CD4-positive, alpha-beta memory T cell (primary cell): ENCODE measurements at regions not wholly inside any gene's neighbourhood (a gene's known extent, or its start where the extent isn't known, plus 50 kb on each side); places are given as distances from the start of the nearest gene placed in this dataset.
A peak's percentile ranks its signal among the peaks of the same experiment; 100 is the strongest.

Experiments used
- CTCF ChIA-PET: fragments of 350-600 bp; sonication (Branson Sonifier 250); formaldehyde crosslinking; loops from one replicate; lab custom pipeline; 2021; ENCODE audit warnings: inconsistent platforms; ENCODE audit not compliant: partially characterized antibody; lab: Charles Lee
- POLR2A ChIA-PET: fragments of 350-600 bp; sonication (Branson Sonifier 250); formaldehyde crosslinking; loops from one replicate; lab custom pipeline; 2021; ENCODE audit not compliant: partially characterized antibody; lab: Charles Lee
- DNase-seq, 5 donors: peaks; one replicate each; pipeline versions ENCODE4 v3.0.0 to v3.0.0-alpha.2; 2020 to 2022; ENCODE audit warnings: mixed read lengths in 1 of 5
- H3K27ac ChIP-seq: one replicate; pipeline ENCODE4 v1.7.0; 2013; ENCODE audit warnings: low read depth, low read length
- H3K27me3 ChIP-seq: 2 replicates; pipeline ENCODE4 v1.7.0; 2013; ENCODE audit warnings: mild to moderate bottlenecking, low read length, moderate library complexity; ENCODE audit not compliant: insufficient read depth
- H3K36me3 ChIP-seq: 2 replicates; pipeline ENCODE4 v1.7.0; 2013; ENCODE audit warnings: mild to moderate bottlenecking, low read length, moderate library complexity; ENCODE audit not compliant: insufficient read depth
- H3K4me1 ChIP-seq: 2 replicates; pipeline ENCODE4 v1.7.0; 2013; ENCODE audit warnings: mild to moderate bottlenecking, low read length, moderate library complexity; ENCODE audit not compliant: insufficient read depth
- H3K4me3 ChIP-seq, 2 donors: one replicate each; pipeline ENCODE4 v1.7.0; 2013; ENCODE audit warnings: low read length in 2 of 2, mild to moderate bottlenecking in 1 of 2
- H3K9me3 ChIP-seq, 2 donors: one replicate each; pipeline ENCODE4 v1.7.0; 2013; ENCODE audit warnings: low read length in 2 of 2, control low read depth in 1 of 2; ENCODE audit not compliant: control insufficient read depth in 1 of 2
- H3K27ac Mint-ChIP-seq, 7 donors: one replicate each; pipeline ENCODE4 v1.8.0; 2020 to 2021; ENCODE audit warnings: mixed read lengths in 7 of 7, mild to moderate bottlenecking in 6 of 7, inconsistent platforms in 3 of 7, moderate library complexity in 3 of 7
- H3K27me3 Mint-ChIP-seq, 2 donors: one replicate each; pipeline ENCODE4 v1.8.0; 2020 to 2021; ENCODE audit warnings: mixed read lengths in 2 of 2
- H3K36me3 Mint-ChIP-seq, 2 donors: one replicate each; pipeline ENCODE4 v1.8.0; 2020 to 2021; ENCODE audit warnings: mixed read lengths in 2 of 2, inconsistent platforms in 1 of 2, mild to moderate bottlenecking in 1 of 2
- H3K4me1 Mint-ChIP-seq, 4 donors: one replicate each; pipeline ENCODE4 v1.8.0; 2020 to 2021; ENCODE audit warnings: mixed read lengths in 4 of 4, mild to moderate bottlenecking in 1 of 4
- H3K4me3 Mint-ChIP-seq, 8 donors: one replicate each; pipeline ENCODE4 v1.8.0; 2020 to 2021; ENCODE audit warnings: mixed read lengths in 8 of 8, mild to moderate bottlenecking in 7 of 8, moderate library complexity in 6 of 8, inconsistent platforms in 3 of 8
- H3K9me3 Mint-ChIP-seq, 8 donors: one replicate each; pipeline ENCODE4 v1.8.0; 2020 to 2021; ENCODE audit warnings: mixed read lengths in 8 of 8, mild to moderate bottlenecking in 5 of 8, inconsistent platforms in 3 of 8, moderate library complexity in 1 of 8
- intact Hi-C: fragments of 100-400 bp; cut with micrococcal nuclease; formaldehyde crosslinking; loops from one replicate; pipeline ENCODE4 v1.15.1; 2023

DNA sequence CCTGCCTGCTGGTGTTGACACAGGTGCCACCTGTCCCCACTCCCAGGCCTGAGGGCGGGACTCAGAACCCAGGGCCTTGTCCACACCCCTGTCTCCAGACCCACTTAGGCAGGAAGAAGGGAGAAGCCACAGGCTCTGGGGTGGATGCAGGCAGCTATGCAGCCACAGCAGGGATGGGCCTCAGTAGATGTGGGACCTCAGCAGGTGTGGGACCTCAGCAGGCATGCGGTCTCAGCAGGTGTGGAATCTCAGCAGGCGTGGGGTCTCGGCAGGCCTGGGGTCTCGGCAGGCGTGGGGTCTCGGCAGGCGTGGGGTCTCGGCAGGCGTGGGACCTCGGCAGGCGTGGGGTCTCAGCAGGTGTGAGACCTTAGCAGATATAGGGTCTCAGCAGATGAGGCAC lies 118.0 kb upstream of the PITRM1 start:
- intact Hi-C loops, result no loop called here
- Histone ChIP-seq H3K36me3 (no peaks in the 10 kb centered on the region), H3K9me3 (no peaks in the 10 kb centered on the region), H3K27me3 (no peaks in the 10 kb centered on the region), H3K4me1 (no peaks in the 10 kb centered on the region), H3K4me3 (no peak overlapping the region), H3K27ac (no peak overlapping the region)
- Mint-ChIP-seq H3K27ac (no peak overlapping the region), H3K4me1 (no peaks in the 10 kb centered on the region), H3K27me3 (peaks cover 2 to 6% of the 10 kb centered on the region in 2 donors), H3K4me3 (no peak overlapping the region), H3K36me3 (no peaks in the 10 kb centered on the region), H3K9me3 (peaks cover 0 to 1% (median 0%) of the 10 kb centered on the region in 8 donors)
- DNase-seq, result no peak
- ChIA-PET POLR2A (no interaction called here), CTCF (no interaction called here)

DNA sequence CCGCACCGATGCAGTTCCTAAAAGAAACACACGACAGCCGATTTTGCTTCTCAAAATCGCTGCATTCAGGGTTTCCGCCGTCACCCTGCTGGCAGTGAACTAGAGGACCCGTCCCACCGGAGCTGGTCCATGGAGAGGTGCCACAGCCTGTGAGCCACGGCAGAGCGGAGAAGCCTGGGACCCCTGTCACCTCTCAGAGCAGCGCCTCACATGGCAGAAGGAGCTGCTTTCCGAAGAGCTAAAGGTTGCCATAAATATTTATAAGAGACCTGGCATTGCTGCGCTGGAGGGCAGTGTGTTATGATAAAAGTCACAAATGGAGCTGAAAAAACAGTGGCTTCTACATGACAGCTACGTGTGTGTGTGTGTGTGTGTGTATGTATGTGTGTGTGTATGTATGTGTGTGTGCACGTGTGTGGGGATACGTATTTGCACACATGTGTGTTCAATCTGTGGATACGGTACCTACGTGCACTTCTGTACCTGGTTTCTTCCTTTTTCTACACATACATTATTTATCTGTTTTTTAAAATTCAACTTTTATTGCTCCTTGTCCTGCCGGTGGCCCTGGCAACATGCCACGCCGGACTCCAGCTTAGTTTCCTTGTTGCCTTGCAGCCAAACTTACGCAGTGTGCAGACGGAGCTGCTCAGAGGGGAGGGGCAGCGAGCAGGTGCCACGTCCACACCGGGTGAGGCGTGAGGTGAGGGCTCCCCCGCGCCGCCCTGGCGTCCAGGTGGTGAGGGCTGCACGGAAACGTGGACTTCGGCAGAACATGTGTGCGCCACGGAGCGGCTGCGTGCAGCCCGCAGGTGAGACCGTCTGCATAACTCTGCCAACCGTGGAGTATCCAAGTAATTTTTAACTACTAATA lies 115.2 kb upstream of the PITRM1 start:
- no peaks in the 10 kb centered on the region for H3K4me1 Mint-ChIP-seq
- no peaks in the 10 kb centered on the region for H3K36me3 Mint-ChIP-seq
- H3K27me3 ChIP-seq, result no peaks in the 10 kb centered on the region
- H3K9me3 Mint-ChIP-seq, result peaks cover 0 to 1% (median 0%) of the 10 kb centered on the region in 8 donors
- no peaks in the 10 kb centered on the region for H3K36me3 ChIP-seq
- intact Hi-C loops, result no loop called here
- no peak overlapping the region for H3K4me3 Mint-ChIP-seq
- no peak for DNase-seq
- ChIA-PET POLR2A (interaction anchor here (0.6 kb wide), 1 partner anchor 39 kb away, joined by 5 read pairs; no protein-coding TSS in a partner anchor), CTCF (no interaction called here)
- H3K9me3 ChIP-seq, result no peaks in the 10 kb centered on the region
- no peak overlapping the region for H3K4me3 ChIP-seq
- H3K27me3 Mint-ChIP-seq, result peaks cover 5 to 9% of the 10 kb centered on the region in 2 donors
- no peak overlapping the region for H3K27ac ChIP-seq
- no peak overlapping the region for H3K27ac Mint-ChIP-seq
- H3K4me1 ChIP-seq, result no peaks in the 10 kb centered on the region

DNA sequence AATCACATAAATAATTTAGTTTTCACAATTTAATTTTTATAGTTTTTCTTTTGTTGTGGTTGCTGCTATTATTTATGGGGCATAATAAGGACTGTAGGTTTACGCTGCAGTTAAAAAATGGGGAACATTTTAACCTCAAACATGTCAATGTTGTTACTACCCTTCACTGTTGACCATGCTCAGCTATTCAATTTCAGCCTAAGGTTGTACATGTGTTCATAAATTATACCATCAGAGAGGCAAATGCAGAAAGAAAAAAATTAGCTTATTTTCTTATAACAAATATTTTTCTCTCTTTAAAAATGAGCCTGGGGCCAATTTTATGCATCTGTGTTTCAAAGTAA lies 110.1 kb upstream of the PITRM1 start:
- no peak overlapping the region for H3K4me3 ChIP-seq
- H3K27ac Mint-ChIP-seq, result no peak overlapping the region
- H3K36me3 Mint-ChIP-seq, result no peaks in the 10 kb centered on the region
- peaks cover 7% of the 10 kb centered on the region in 2 donors for H3K27me3 Mint-ChIP-seq
- POLR2A ChIA-PET, result interaction anchor here (1.5 kb wide), 1 partner anchor 25 kb away, joined by 3 read pairs; no protein-coding TSS in a partner anchor
- CTCF ChIA-PET, result interaction anchor here (1.2 kb wide), 1 partner anchor 10 kb away, joined by 3 read pairs; no protein-coding TSS in a partner anchor
- H3K9me3 ChIP-seq, result no peaks in the 10 kb centered on the region
- H3K4me1 ChIP-seq, result no peaks in the 10 kb centered on the region
- H3K27ac ChIP-seq, result no peak overlapping the region
- H3K9me3 Mint-ChIP-seq, result no peaks in the 10 kb centered on the region
- no peaks in the 10 kb centered on the region for H3K27me3 ChIP-seq
- intact Hi-C loops, result no loop called here
- no peak overlapping the region for H3K4me3 Mint-ChIP-seq
- peaks cover 0 to 2% (median under 1%) of the 10 kb centered on the region in 4 donors for H3K4me1 Mint-ChIP-seq
- H3K36me3 ChIP-seq, result no peaks in the 10 kb centered on the region
- DNase-seq, result no peak

DNA sequence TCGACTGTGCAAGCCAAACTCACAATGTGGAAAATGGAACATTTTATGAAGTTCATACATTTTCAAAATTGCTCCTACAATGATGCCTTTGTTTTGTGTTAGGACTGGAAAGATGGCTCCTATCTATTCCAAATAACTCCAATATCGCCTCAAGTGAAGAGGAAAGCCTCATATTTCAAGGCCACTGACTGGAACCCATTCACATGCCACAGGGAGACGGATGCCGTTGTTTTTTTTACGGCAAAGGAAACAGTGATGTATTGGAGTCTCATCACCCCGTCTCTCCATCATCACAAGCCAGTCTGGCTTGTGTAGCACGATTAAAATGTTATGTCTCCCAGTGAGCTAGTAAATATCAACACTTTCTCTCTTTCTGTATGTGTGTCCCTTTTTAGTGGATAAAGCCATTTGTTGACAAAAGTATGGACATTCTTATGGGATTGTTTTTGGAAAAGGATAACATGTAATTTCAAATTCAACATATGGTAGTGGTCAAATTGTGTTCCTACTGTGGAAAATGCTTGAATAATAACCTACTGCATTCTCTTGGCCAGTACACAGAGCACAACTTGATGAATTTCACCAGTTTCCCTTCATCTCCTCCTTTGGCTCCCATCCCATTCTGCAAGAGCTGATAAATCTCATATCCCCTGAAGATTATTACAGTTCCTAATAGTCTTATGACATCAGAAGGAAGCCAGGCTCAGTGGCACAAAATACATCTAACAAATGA lies 109.5 kb upstream of the PITRM1 start:
- CTCF ChIA-PET, result interaction anchor here (1.2 kb wide), 1 partner anchor 11 kb away, joined by 3 read pairs; no protein-coding TSS in a partner anchor
- POLR2A ChIA-PET, result interaction anchor here (1.5 kb wide), 1 partner anchor 24 kb away, joined by 3 read pairs; no protein-coding TSS in a partner anchor
- no peaks in the 10 kb centered on the region for H3K36me3 Mint-ChIP-seq

DNA sequence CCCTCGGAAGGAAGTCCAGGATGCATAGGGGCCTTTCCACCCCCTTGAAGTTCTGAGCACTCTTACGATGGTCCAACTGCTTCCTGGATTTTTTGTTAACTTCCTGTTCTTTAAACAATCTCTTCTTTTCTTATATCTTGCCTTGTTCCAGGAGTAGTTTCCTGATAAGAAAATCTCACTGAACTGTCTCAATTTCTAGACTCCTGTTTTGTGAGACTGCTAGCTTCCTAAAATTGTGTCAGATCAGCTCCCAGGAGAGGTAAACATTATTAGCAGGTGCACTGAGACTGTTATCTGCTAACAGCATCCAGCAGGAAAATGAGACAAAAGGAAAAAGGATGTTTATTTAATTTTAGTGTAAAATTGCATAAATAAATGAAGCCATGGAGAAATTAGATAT lies 106.2 kb upstream of the PITRM1 start:
- no peaks in the 10 kb centered on the region for H3K27me3 ChIP-seq
- Mint-ChIP-seq H3K27ac (no peak overlapping the region), H3K4me1 (peaks cover 0 to 2% (median under 1%) of the 10 kb centered on the region in 4 donors), H3K27me3 (peaks cover 4 to 7% of the 10 kb centered on the region in 2 donors), H3K36me3 (no peaks in the 10 kb centered on the region), H3K4me3 (no peak overlapping the region), H3K9me3 (no peaks in the 10 kb centered on the region)
- intact Hi-C loops, result no loop called here
- no peak for DNase-seq
- H3K36me3 ChIP-seq, result no peaks in the 10 kb centered on the region
- ChIA-PET POLR2A (no interaction called here), CTCF (no interaction called here)
- no peak overlapping the region for H3K27ac ChIP-seq
- H3K9me3 ChIP-seq, result no peaks in the 10 kb centered on the region
- no peaks in the 10 kb centered on the region for H3K4me1 ChIP-seq
- no peak overlapping the region for H3K4me3 ChIP-seq

More for the DNA sequence above, 109.5 kb upstream of the PITRM1 start:
- intact Hi-C loops, result no loop called here
- H3K27ac Mint-ChIP-seq, result no peak overlapping the region
- H3K27ac ChIP-seq, result no peak overlapping the region
- H3K36me3 ChIP-seq, result no peaks in the 10 kb centered on the region
- peaks cover 0 to 2% (median under 1%) of the 10 kb centered on the region in 4 donors for H3K4me1 Mint-ChIP-seq
- peaks cover 7% of the 10 kb centered on the region in 2 donors for H3K27me3 Mint-ChIP-seq
- H3K4me3 ChIP-seq, result no peak overlapping the region
- no peaks in the 10 kb centered on the region for H3K4me1 ChIP-seq
- no peak overlapping the region for H3K4me3 Mint-ChIP-seq
- no peaks in the 10 kb centered on the region for H3K9me3 Mint-ChIP-seq
- no peaks in the 10 kb centered on the region for H3K27me3 ChIP-seq
- no peak for DNase-seq
- no peaks in the 10 kb centered on the region for H3K9me3 ChIP-seq

DNA sequence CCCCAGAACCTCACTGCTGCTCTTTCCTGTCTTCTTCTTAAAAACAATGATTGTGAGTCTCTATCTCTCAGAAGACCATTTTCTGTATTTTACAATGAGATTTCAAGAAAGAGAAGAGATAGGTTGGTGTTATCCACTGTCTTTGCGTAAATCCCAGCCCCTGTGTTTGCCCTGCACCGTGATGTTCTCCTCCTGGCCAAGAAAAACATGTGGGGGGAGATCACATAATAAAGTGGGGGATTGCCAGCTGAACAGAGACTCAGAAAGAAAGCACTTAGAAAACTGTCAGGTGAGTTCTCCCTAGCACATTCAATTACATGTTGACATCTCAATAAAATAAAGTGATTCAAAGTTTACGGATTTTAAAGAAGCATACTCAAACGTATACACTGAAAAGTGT lies 105.0 kb upstream of the PITRM1 start:
- CTCF ChIA-PET, result no interaction called here
- POLR2A ChIA-PET, result no interaction called here

DNA sequence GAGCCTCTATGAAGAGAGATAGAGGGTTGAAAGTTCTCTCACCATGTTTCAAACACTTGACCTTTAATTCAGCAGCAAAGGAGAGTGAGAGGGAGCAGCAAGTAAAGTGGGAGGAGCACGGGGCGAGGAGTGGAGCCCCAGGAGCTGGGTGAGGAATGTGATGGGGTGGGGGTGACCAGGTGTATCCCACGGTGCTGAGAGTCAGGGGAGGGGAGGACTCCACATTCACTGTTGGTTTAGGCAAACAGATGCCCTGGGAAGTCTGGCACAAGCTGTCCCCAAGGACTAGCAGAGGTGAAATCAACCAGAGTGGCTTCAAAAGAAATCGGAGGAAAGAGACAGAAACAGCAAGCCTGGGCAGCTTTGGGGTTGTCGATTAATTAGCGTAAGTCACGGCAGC lies 101.8 kb upstream of the PITRM1 start:
- Mint-ChIP-seq H3K4me3 (no peak overlapping the region), H3K4me1 (peaks cover 0 to 2% (median under 1%) of the 10 kb centered on the region in 4 donors), H3K27ac (peak overlapping the region in 1 of 7 donors; percentile 3), H3K9me3 (no peaks in the 10 kb centered on the region), H3K27me3 (peaks cover 2 to 6% of the 10 kb centered on the region in 2 donors), H3K36me3 (no peaks in the 10 kb centered on the region)
- Histone ChIP-seq H3K27me3 (no peaks in the 10 kb centered on the region), H3K36me3 (no peaks in the 10 kb centered on the region), H3K9me3 (no peaks in the 10 kb centered on the region), H3K4me3 (no peak overlapping the region), H3K4me1 (no peaks in the 10 kb centered on the region), H3K27ac (no peak overlapping the region)
- intact Hi-C loops, result no loop called here
- no peak for DNase-seq
- CTCF ChIA-PET, result no interaction called here
- POLR2A ChIA-PET, result no interaction called here

More for the DNA sequence above, 105.0 kb upstream of the PITRM1 start:
- no peaks in the 10 kb centered on the region for H3K9me3 Mint-ChIP-seq
- no peak overlapping the region for H3K27ac ChIP-seq
- H3K27ac Mint-ChIP-seq, result no peak overlapping the region
- no peak for DNase-seq
- H3K4me1 ChIP-seq, result no peaks in the 10 kb centered on the region
- no peak overlapping the region for H3K4me3 Mint-ChIP-seq
- no peaks in the 10 kb centered on the region for H3K9me3 ChIP-seq
- peaks cover 0 to 2% (median under 1%) of the 10 kb centered on the region in 4 donors for H3K4me1 Mint-ChIP-seq
- no peaks in the 10 kb centered on the region for H3K27me3 ChIP-seq
- H3K4me3 ChIP-seq, result no peak overlapping the region
- H3K27me3 Mint-ChIP-seq, result peaks cover 3 to 4% of the 10 kb centered on the region in 2 donors
- no peaks in the 10 kb centered on the region for H3K36me3 ChIP-seq
- H3K36me3 Mint-ChIP-seq, result no peaks in the 10 kb centered on the region
- intact Hi-C loops, result no loop called here
